HEK293 (cell line): ENCODE measurements at regions not wholly inside any gene's neighbourhood (a gene's known extent, or its start where the extent isn't known, plus 50 kb on each side); places are given as distances from the start of the nearest gene placed in this dataset.

Experiments used
- CTCF ChIP-seq: fragments of 450-650 bp; formaldehyde crosslinking; IDR thresholded peaks from 2 replicates; pipeline ENCODE4 v1.5.1; 2016; ENCODE audit warnings: missing biosample characterization, missing genetic modification characterization
- GLIS1 ChIP-seq: fragments of 450-650 bp; formaldehyde crosslinking; IDR thresholded peaks from 2 replicates; pipeline ENCODE4 v1.5.1; 2016; ENCODE audit warnings: missing biosample characterization, missing genetic modification characterization
- OSR2 ChIP-seq: fragments of 450-650 bp; formaldehyde crosslinking; IDR thresholded peaks from 2 replicates; pipeline ENCODE4 v1.5.1; 2016; ENCODE audit warnings: missing biosample characterization, missing genetic modification characterization
- REST ChIP-seq: fragments of 450-650 bp; formaldehyde crosslinking; IDR thresholded peaks from 2 replicates; pipeline ENCODE4 v1.5.1; 2016; ENCODE audit warnings: missing biosample characterization, missing genetic modification characterization
- TCF7L2 ChIP-seq: IDR thresholded peaks from 2 replicates; pipeline ENCODE4 v1.6.1; 2011; ENCODE audit warnings: low read depth, mild to moderate bottlenecking, inconsistent platforms, low read length, moderate library complexity, borderline replicate concordance
- ZNF292 ChIP-seq: fragments of 450-650 bp; formaldehyde crosslinking; IDR thresholded peaks from 2 replicates; pipeline ENCODE4 v1.5.1; 2016; ENCODE audit warnings: low read depth, missing biosample characterization, missing genetic modification characterization, borderline replicate concordance
- ZNF501 ChIP-seq: fragments of 450-650 bp; formaldehyde crosslinking; IDR thresholded peaks from 2 replicates; pipeline ENCODE4 v1.5.1; 2016; ENCODE audit warnings: missing biosample characterization, missing genetic modification characterization
- ZNF518A ChIP-seq: fragments of 450-650 bp; formaldehyde crosslinking; conservative IDR thresholded peaks from 2 replicates; pipeline ENCODE4 v1.5.1; 2016; ENCODE audit warnings: low read depth, missing biosample characterization, missing genetic modification characterization

GRCh38 chr1:90262286-90262685, 267.4 kb downstream of the ZNF326 start:
- TF ChIP-seq CTCF (tag by site-specific recombination) (no peak), TCF7L2 (no peak), OSR2 (tag by site-specific recombination) (no peak), ZNF292 (no peak), REST (tag by site-specific recombination) (no peak), ZNF501 (no peak), ZNF518A (tag by site-specific recombination) (no peak), GLIS1 (no peak)
